ENCODE measurements at regions not wholly inside any gene's neighbourhood (a gene's known extent, or its start where the extent isn't known, plus 50 kb on each side); places are given as distances from the start of the nearest gene placed in this dataset.

DNA sequence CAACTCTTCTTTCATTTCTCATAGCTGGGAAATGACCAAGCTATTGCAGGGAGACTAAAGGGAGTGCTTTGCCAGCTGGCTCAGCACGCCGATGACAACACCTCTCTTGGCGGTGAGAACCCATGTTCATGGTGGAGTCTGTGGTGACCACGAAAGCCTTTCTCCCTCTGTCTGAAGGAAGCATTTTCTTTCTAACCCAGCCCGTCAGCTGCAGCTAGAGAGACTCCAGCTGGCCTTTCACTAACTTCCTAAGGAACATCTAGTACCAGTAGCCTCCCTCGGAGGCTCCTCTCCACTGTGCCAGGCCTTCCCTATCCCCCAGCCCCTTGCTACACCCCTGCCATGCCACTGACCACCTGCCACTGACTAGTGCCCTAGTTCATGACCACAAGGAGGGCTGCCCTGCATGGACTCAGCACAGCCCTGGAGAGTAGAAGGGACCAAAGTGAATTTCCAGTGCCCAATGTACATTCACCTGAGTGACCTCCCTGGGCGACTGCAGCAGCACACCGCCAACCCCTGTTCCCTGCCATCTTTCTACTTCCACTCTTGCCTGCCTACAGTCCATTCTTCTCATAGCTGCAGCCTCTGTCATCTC lies 81.3 kb downstream of the CBLN1 start:
- TF ChIP-seq CTCF (IDR thresholded peaks at IDR 0.05) = no peak
- no peak overlapping the region for H3K4me3 Mint-ChIP-seq

DNA sequence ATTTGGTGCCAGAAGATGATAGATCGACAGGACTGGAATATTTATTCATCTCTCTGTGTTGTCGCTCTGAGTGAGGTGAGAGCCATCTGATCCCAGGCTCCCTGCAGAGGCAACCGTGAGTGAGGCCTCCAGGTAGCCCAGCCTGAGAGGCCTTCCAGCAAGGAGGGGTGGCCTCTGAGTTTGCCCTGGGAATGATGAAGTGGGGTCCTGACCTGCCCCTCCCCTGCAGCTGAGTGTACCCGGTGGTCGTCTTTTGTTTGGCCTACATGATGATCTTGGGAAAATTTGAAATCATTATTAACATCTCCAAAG lies 86.4 kb downstream of the CBLN1 start:
- H3K36me3 Mint-ChIP-seq (ENCODE audit: low read depth) = no peaks in the 10 kb centered on the region
- TF ChIP-seq CTCF (IDR thresholded peaks at IDR 0.05) = no peak
- no peaks in the 10 kb centered on the region for H3K4me1 Mint-ChIP-seq (ENCODE audit: low read depth)
- H3K4me3 Mint-ChIP-seq = no peak overlapping the region
- no peaks in the 10 kb centered on the region; the same call in 1 of the 2 replicates for H3K27me3 Mint-ChIP-seq (ENCODE audit: insufficient read depth)
- peaks cover 65% of the 10 kb centered on the region for H3K9me3 Mint-ChIP-seq
- DNase-seq = no peak
- no peak overlapping the region for H3K27ac Mint-ChIP-seq

More for the DNA sequence above, 81.3 kb downstream of the CBLN1 start:
- DNase-seq = no peak
- Mint-ChIP-seq H3K9me3 (peaks cover 58% of the 10 kb centered on the region), H3K27me3 (ENCODE audit: insufficient read depth) (no peaks in the 10 kb centered on the region; the same call in 1 of the 2 replicates), H3K27ac (no peak overlapping the region), H3K36me3 (ENCODE audit: low read depth) (no peaks in the 10 kb centered on the region), H3K4me1 (ENCODE audit: low read depth) (no peaks in the 10 kb centered on the region)

GRCh38 chr16:49194537-49195236 lies 87.0 kb downstream of the CBLN1 start:
- no peaks in the 10 kb centered on the region; the same call in 1 of the 2 replicates for H3K27me3 Mint-ChIP-seq (ENCODE audit: insufficient read depth)
- H3K4me1 Mint-ChIP-seq (ENCODE audit: low read depth) = no peaks in the 10 kb centered on the region
- no peak overlapping the region for H3K4me3 Mint-ChIP-seq
- H3K27ac Mint-ChIP-seq = no peak overlapping the region
- no peak for DNase-seq
- TF ChIP-seq CTCF (IDR thresholded peaks at IDR 0.05) = no peak
- H3K9me3 Mint-ChIP-seq = peaks cover 65% of the 10 kb centered on the region
- no peaks in the 10 kb centered on the region for H3K36me3 Mint-ChIP-seq (ENCODE audit: low read depth)

DNA sequence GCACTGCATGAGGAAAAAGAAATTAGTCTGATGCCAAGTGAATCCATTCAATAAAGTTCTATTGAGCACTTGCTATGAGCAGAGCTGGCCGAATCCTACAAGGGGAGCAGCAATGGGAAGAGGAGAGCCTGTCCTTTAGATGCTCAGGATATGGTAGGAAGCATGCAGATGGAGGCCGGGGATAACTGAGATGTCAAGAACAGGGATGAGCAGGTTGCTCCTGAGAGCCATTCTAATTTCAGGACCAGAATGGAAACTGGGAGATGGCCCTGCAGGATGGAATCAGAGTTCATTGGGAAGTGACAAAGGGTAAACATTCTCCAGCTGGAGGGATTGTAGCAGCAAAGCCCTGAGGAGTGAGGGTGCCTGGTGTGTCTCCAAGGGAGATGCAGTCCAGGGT lies 88.0 kb downstream of the CBLN1 start:
- peaks cover 62% of the 10 kb centered on the region for H3K9me3 Mint-ChIP-seq
- TF ChIP-seq CTCF (IDR thresholded peaks at IDR 0.05) = no peak
- H3K36me3 Mint-ChIP-seq (ENCODE audit: low read depth) = no peaks in the 10 kb centered on the region
- H3K4me3 Mint-ChIP-seq = no peak overlapping the region
- H3K27ac Mint-ChIP-seq = no peak overlapping the region
- H3K4me1 Mint-ChIP-seq (ENCODE audit: low read depth) = no peaks in the 10 kb centered on the region
- H3K27me3 Mint-ChIP-seq (ENCODE audit: insufficient read depth) = no peaks in the 10 kb centered on the region; the same call in 1 of the 2 replicates
- no peak for DNase-seq

- no peaks in the 10 kb centered on the region; the same call in 1 of the 2 replicates for H3K36me3 Mint-ChIP-seq (ENCODE audit: low read depth)
- H3K27ac Mint-ChIP-seq = no peak overlapping the region
- H3K4me3 Mint-ChIP-seq = no peak overlapping the region
- DNase-seq = no peak
- no peaks in the 10 kb centered on the region for H3K4me1 Mint-ChIP-seq (ENCODE audit: low read depth)
- no peak for TF ChIP-seq CTCF (IDR thresholded peaks at IDR 0.05)
- H3K9me3 Mint-ChIP-seq = peaks cover 43% of the 10 kb centered on the region
- no peaks in the 10 kb centered on the region for H3K27me3 Mint-ChIP-seq (ENCODE audit: insufficient read depth)
Observed at GRCh38 chr16:49189286-49189685, 92.4 kb downstream of the CBLN1 start.
